ENCODE measurements at regions not wholly inside any gene's neighbourhood (a gene's known extent, or its start where the extent isn't known, plus 50 kb on each side); places are given as distances from the start of the nearest gene placed in this dataset.
"Not testable (repeated sequence)": the region's sequence is repeated elsewhere in the genome, so short reads cannot be mapped to it uniquely, and the experiment has no call there.

DNA sequence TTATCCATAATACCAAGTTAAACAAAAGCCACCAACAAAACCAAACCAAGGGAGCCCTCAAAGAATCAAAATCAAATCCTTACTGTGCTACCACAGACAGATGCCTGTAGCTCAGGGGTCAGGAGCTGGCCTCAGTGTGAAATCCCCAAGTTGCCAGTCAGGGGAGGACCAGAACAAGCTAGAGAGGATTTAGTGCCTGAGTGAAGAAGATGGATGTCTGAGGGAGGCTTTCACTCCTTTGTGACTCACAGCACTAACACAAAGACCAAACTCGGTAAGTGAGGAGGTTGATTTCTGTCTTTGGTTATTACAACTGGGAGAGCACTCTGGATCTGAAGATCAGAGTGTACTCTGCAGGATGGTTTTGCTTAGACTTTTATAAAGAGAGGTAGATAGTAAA lies 189.9 kb upstream of the ZNF184 start:
- WGBS, 5 donors, result 29 to 56% (median 32%) methylated on average over 1 of the region's 1 CpG
- Histone ChIP-seq H3K27ac (no peak overlapping the region), H3K27me3 (replicated peaks in 1 of 7) (peaks cover 3 to 79% (median 32%) of the 10 kb centered on the region in 7 donors), H3K36me3 (no peaks in the 10 kb centered on the region), H3K4me3 (no peak overlapping the region), H3K4me1 (no peaks in the 10 kb centered on the region), H3K9me3 (no peaks in the 10 kb centered on the region)
- no peak for DNase-seq
- TF ChIP-seq, protein P1, sequence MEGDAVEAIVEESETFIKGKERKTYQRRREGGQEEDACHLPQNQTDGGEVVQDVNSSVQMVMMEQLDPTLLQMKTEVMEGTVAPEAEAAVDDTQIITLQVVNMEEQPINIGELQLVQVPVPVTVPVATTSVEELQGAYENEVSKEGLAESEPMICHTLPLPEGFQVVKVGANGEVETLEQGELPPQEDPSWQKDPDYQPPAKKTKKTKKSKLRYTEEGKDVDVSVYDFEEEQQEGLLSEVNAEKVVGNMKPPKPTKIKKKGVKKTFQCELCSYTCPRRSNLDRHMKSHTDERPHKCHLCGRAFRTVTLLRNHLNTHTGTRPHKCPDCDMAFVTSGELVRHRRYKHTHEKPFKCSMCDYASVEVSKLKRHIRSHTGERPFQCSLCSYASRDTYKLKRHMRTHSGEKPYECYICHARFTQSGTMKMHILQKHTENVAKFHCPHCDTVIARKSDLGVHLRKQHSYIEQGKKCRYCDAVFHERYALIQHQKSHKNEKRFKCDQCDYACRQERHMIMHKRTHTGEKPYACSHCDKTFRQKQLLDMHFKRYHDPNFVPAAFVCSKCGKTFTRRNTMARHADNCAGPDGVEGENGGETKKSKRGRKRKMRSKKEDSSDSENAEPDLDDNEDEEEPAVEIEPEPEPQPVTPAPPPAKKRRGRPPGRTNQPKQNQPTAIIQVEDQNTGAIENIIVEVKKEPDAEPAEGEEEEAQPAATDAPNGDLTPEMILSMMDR (IDR thresholded peaks at IDR 0.05 in 8 of 11, conservative IDR thresholded peaks at IDR 0.05 in 3 of 11), result no peak
- no peak for TF ChIP-seq POLR2A (IDR thresholded peaks at IDR 0.05)
- no peak for TF ChIP-seq POLR2AphosphoS5 (IDR thresholded peaks at IDR 0.05)
- intact Hi-C loops (cut with DNase I; ENCODE audit: low total_unique reads), result no loop called here

GRCh38 chr6:27662212-27662611 lies 189.3 kb upstream of the ZNF184 start:
- H3K27ac ChIP-seq; H3K4me3 ChIP-seq; H3K4me1 ChIP-seq; intact Hi-C loops (cut with DNase I; ENCODE audit: low total_unique reads); H3K36me3 ChIP-seq; H3K9me3 ChIP-seq; DNase-seq: not testable (repeated sequence)
- 88 to 95% (median 93%) methylated on average over 5 of the region's 5 CpGs for WGBS, 5 donors
- peaks cover 0 to 79% (median 26%) of the 10 kb centered on the region in 7 donors for H3K27me3 ChIP-seq (replicated peaks in 1 of 7)

DNA sequence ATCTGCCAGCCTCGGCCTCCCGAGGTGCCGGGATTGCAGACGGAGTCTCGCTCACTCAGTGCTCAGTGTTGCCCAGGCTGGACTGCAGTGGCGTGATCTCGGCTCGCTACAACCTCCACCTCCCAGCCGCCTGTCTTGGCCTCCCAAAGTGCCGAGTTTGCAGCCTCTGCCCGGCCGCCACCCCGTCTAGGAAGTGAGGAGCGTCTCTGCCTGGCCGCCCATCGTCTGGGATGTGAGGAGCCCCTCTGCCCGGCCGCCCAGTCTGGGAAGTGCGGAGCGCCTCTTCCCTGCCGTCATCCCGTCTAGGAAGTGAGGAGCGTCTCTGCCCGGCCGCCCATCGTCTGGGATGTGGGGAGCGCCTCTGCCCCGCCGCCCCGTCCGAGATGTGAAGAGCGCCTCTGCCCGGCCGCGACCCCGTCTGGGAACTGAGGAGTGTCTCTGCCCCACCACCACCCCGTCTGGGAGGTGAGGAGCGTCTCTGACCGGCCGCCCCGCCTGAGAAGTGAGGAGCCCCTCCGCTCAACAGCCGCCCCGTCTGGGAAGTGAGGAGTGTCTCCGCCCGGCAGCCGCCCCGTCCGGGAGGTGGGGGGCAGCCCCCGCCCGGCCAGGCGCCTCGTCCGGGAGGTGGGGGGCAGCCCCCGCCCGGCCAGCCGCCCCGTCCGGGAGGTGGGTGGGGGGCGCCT lies 180.4 kb upstream of the ZNF184 start:
- DNase-seq; H3K4me3 ChIP-seq; intact Hi-C loops (cut with DNase I; ENCODE audit: low total_unique reads); H3K4me1 ChIP-seq; H3K27ac ChIP-seq; H3K36me3 ChIP-seq: not testable (repeated sequence)
- Histone ChIP-seq H3K27me3 (replicated peaks in 1 of 7) (peaks cover 0 to 93% (median 30%) of the 10 kb centered on the region in 7 donors), H3K9me3 (peaks cover 0 to 14% (median 0%) of the 10 kb centered on the region in 8 donors)
- 35 to 58% (median 45%) methylated on average over 8 to 60 of the region's 60 CpGs for WGBS, 5 donors

- H3K27ac ChIP-seq, result no peak overlapping the region
- peaks cover 0 to 97% (median 30%) of the 10 kb centered on the region in 7 donors for H3K27me3 ChIP-seq (replicated peaks in 1 of 7)
- intact Hi-C loops (cut with DNase I; ENCODE audit: low total_unique reads), result no loop called here
- WGBS, 5 donors, result 23 to 34% (median 29%) methylated on average over 7 of the region's 7 CpGs
- peaks cover 0 to 14% (median 0%) of the 10 kb centered on the region in 8 donors for H3K9me3 ChIP-seq
- no peaks in the 10 kb centered on the region for H3K36me3 ChIP-seq
- H3K4me3 ChIP-seq, result no peak overlapping the region
- H3K4me1 ChIP-seq, result no peaks in the 10 kb centered on the region
- DNase-seq, result no peak
- TF ChIP-seq, protein P1 (IDR thresholded peaks at IDR 0.05 in 8 of 11, conservative IDR thresholded peaks at IDR 0.05 in 3 of 11), result no peak
- TF ChIP-seq POLR2AphosphoS5 (IDR thresholded peaks at IDR 0.05), result no peak
- TF ChIP-seq POLR2A (IDR thresholded peaks at IDR 0.05), result no peak
Measured at GRCh38 chr6:27651371-27651732, 178.4 kb upstream of the ZNF184 start.

- TF ChIP-seq, protein P1 (IDR thresholded peaks at IDR 0.05 in 8 of 11, conservative IDR thresholded peaks at IDR 0.05 in 3 of 11), result peak in 1 of 11 experiments; percentile 25
- no peak for TF ChIP-seq POLR2AphosphoS5 (IDR thresholded peaks at IDR 0.05)
- Histone ChIP-seq H3K36me3 (no peaks in the 10 kb centered on the region), H3K9me3 (peaks cover 0 to 14% (median 0%) of the 10 kb centered on the region in 8 donors), H3K27me3 (replicated peaks in 1 of 7) (peaks cover 0 to 96% (median 30%) of the 10 kb centered on the region in 7 donors), H3K4me3 (no peak overlapping the region), H3K27ac (no peak overlapping the region), H3K4me1 (no peaks in the 10 kb centered on the region)
- WGBS, 5 donors, result 9 to 16% (median 12%) methylated on average over 17 of the region's 17 CpGs
- intact Hi-C loops (cut with DNase I; ENCODE audit: low total_unique reads), result no loop called here
- no peak for DNase-seq
Measured at GRCh38 chr6:27650620-27651370, 177.9 kb upstream of the ZNF184 start.
